Upper lobe of left lung (tissue), 6 donors: ENCODE measurements at regions not wholly inside any gene's neighbourhood (a gene's known extent, or its start where the extent isn't known, plus 50 kb on each side); places are given as distances from the start of the nearest gene placed in this dataset.

Experiments
- ATAC-seq, 2 donors: fragments of 200-7000 bp; cut with Tn5 transposase; one replicate each; pipeline ENCODE4 v1.9.1; 2022; ENCODE audit warnings: mild to moderate bottlenecking in 2 of 2, moderate library complexity in 2 of 2; ENCODE audit not compliant: low FRiP score in 2 of 2
- DNase-seq, 2 donors: peaks; one replicate each; pipeline ENCODE4 v3.0.0-alpha.2; 2019 to 2020
- H3K27ac ChIP-seq, 4 donors: fragments of 200-600 bp; sonication (generic); one replicate each; pipeline ENCODE4 v1.5.1; 2016 to 2019
- H3K27me3 ChIP-seq, 4 donors: fragments of 200-600 bp; sonication (generic); one replicate each; pipeline ENCODE4 v1.5.1; 2017 to 2019
- H3K36me3 ChIP-seq, 4 donors: fragments of 200-600 bp; sonication (generic); one replicate each; pipeline ENCODE4 v1.5.1; 2016 to 2019
- H3K4me1 ChIP-seq, 4 donors: fragments of 200-600 bp; sonication (generic); one replicate each; pipeline ENCODE4 v1.5.1; 2018 to 2019
- H3K4me3 ChIP-seq, 4 donors: fragments of 200-600 bp; sonication (generic); one replicate each; pipeline ENCODE4 v1.5.1; 2017 to 2019; ENCODE audit warnings: mild to moderate bottlenecking in 2 of 4, moderate library complexity in 1 of 4
- H3K9me3 ChIP-seq, 4 donors: fragments of 200-600 bp; sonication (generic); one replicate each; pipeline ENCODE4 v1.5.1; 2018 to 2019
- EP300 ChIP-seq, 4 donors: sonication (generic); formaldehyde crosslinking; IDR thresholded peaks; one replicate each; pipeline ENCODE4 v1.5.1; 2017; ENCODE audit warnings: antibody characterized with exemption in 4 of 4, control low read depth in 2 of 4
- POLR2A ChIP-seq, 4 donors: fragments of 450-650 bp; IDR thresholded peaks; one replicate each; pipeline ENCODE4 v1.5.1; 2016 to 2017; ENCODE audit warnings: antibody characterized with exemption in 4 of 4, mild to moderate bottlenecking in 2 of 4
- POLR2AphosphoS5 ChIP-seq, 2 donors: sonication (generic); formaldehyde crosslinking; IDR thresholded peaks; one replicate each; pipeline ENCODE4 v1.5.1; 2017; ENCODE audit warnings: antibody characterized with exemption in 2 of 2
- WGBS, 2 donors: methylation state at CpG; one replicate each; pipeline ENCODE4 v1.1.5; 2017 to 2018; 5-methylcytosine and 5-hydroxymethylcytosine counted together
- TF ChIP-seq, protein P1 (sequence below), 6 experiments: fragments of 450-650 bp in 4 of 6; fragments of 200-600 bp in 2 of 6; sonication (generic) in 2 of 6; IDR thresholded peaks; one replicate each; pipeline ENCODE4 v1.5.1; 2016 to 2019; ENCODE audit warnings: antibody characterized with exemption in 6 of 6
- donor health status: DM: no; HTN: no; CAD: no; lungs with moderate emphysema.
- donor health status: DM: no; HTN: yes; CAD: no; lungs with severe emphysema.

DNA sequence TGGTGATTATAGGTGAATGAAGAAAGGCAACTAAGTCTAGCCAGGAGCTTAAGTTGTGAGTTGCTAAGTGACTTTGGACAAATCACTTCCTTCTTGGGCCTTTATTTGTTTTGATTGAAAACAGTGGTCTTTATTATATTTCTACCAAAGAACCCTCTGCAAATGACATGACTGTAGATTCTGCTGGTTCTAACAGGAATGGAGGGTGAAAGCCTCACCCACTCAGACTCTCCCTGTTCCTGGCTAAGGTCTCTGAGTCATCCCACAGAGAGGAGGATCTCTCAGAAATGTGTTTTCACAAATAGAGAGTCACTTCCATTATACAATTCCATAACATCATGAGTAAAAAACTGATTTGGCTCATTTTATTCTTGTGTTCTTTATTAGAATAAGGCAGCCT lies 583.9 kb upstream of the LRRC4C start:
- H3K36me3 ChIP-seq, result no peaks in the 10 kb centered on the region
- H3K4me3 ChIP-seq, result no peak overlapping the region
- DNase-seq (no peak), ATAC-seq (no peak)
- no peaks in the 10 kb centered on the region for H3K9me3 ChIP-seq
- TF ChIP-seq, protein P1, sequence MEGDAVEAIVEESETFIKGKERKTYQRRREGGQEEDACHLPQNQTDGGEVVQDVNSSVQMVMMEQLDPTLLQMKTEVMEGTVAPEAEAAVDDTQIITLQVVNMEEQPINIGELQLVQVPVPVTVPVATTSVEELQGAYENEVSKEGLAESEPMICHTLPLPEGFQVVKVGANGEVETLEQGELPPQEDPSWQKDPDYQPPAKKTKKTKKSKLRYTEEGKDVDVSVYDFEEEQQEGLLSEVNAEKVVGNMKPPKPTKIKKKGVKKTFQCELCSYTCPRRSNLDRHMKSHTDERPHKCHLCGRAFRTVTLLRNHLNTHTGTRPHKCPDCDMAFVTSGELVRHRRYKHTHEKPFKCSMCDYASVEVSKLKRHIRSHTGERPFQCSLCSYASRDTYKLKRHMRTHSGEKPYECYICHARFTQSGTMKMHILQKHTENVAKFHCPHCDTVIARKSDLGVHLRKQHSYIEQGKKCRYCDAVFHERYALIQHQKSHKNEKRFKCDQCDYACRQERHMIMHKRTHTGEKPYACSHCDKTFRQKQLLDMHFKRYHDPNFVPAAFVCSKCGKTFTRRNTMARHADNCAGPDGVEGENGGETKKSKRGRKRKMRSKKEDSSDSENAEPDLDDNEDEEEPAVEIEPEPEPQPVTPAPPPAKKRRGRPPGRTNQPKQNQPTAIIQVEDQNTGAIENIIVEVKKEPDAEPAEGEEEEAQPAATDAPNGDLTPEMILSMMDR (IDR thresholded peaks at IDR 0.05), result no peak
- TF ChIP-seq EP300 (IDR thresholded peaks at IDR 0.05) (no peak), POLR2AphosphoS5 (IDR thresholded peaks at IDR 0.05) (no peak)
- H3K27ac ChIP-seq, result no peak overlapping the region
- no peaks in the 10 kb centered on the region for H3K27me3 ChIP-seq
- H3K4me1 ChIP-seq, result no peaks in the 10 kb centered on the region

DNA sequence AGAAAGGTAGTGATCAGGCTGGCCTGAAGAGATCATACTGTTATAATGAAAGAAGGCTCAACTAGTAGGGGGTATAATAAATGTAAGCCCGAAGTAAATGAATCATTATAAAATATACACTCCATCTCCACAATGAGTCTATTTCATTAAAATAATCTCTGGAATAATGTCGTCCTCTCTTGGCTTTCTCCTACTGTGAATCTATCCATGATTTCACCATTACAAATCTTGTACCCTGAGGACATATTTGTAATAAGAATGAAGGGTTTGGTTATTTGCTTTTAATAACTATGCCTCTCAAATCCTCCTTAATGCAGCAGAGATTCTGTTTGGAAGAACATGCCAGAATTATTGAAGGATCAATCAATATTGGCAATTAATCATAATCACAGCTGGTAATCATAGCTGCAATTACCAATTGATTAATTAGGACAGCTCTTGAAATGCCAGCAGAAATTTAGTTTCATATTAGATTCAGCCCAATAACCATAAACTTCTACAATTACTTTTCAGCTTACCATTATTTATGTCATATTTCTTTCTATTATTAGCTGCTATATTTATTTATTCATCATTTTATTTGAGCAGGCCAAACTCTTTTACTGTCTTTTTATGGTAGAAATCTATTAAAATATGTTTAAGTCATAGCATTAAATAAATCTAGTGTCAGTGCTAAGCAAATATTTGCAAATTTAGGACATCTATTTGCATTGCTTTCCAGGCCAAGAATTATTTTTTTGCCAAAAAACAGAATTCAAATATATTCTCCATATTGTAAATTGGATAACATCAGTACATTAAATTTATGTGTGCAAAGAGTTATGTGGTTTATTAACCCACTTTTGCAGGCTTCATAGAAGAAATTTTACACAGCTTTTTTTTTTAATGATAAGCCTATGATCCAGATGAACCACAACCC lies 588.4 kb upstream of the LRRC4C start:
- Histone ChIP-seq H3K4me3 (no peak overlapping the region), H3K27me3 (no peaks in the 10 kb centered on the region), H3K9me3 (no peaks in the 10 kb centered on the region), H3K27ac (no peak overlapping the region), H3K4me1 (no peaks in the 10 kb centered on the region), H3K36me3 (no peaks in the 10 kb centered on the region)
- WGBS, 2 donors, result 73 to 76% methylated on average over 2 of the region's 2 CpGs
- DNase-seq (no peak), ATAC-seq (no peak)
- TF ChIP-seq EP300 (IDR thresholded peaks at IDR 0.05) (no peak), POLR2AphosphoS5 (IDR thresholded peaks at IDR 0.05) (no peak), POLR2A (IDR thresholded peaks at IDR 0.05) (no peak)
- TF ChIP-seq, protein P1 (IDR thresholded peaks at IDR 0.05), result no peak

DNA sequence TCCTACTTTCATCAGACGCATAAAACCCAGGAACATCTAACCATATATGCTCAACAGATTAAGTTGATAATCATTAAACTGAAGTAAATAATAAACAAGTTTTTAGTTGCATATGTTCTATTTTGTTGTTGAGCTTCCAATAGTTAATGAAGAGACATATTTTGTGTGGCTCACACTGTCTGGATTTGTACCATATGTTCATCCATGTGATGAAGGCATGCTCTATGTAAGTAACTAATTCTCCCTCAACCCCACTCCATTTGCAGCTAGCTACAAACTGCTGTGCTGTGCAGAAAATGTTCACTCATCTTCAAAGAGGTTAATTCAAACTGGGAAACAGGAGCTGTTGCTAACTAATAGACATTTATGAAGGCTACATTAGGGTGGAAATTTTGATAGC lies 589.7 kb upstream of the LRRC4C start:
- 76 to 95% methylated on average over 1 of the region's 1 CpG for WGBS, 2 donors
- no peak for DNase-seq
- Histone ChIP-seq H3K36me3 (no peaks in the 10 kb centered on the region), H3K9me3 (no peaks in the 10 kb centered on the region), H3K27ac (no peak overlapping the region), H3K27me3 (no peaks in the 10 kb centered on the region), H3K4me1 (no peaks in the 10 kb centered on the region), H3K4me3 (no peak overlapping the region)
- TF ChIP-seq EP300 (IDR thresholded peaks at IDR 0.05) (no peak), POLR2A (IDR thresholded peaks at IDR 0.05) (no peak), POLR2AphosphoS5 (IDR thresholded peaks at IDR 0.05) (no peak)
- TF ChIP-seq, protein P1 (IDR thresholded peaks at IDR 0.05), result no peak
- no peak for ATAC-seq

DNA sequence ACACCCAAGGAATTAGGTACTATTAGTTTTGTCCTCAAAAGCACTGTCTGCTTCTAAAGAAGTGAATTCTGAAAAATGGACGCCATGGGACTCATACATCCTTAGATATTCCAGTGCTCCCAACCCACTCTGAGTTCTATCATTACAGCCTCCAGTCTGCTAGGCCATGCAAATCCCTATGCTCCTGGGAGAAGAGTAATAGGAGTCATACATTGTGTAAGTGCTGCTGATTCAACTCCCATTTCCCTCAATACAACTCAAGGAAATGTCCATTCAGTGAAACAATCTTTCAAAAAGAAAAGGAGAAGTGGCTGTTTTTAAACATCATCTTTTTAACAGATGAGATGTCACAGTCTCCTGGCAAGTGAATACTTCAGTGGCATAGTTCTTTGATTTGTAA lies 590.2 kb upstream of the LRRC4C start:
- Histone ChIP-seq H3K27me3 (no peaks in the 10 kb centered on the region), H3K9me3 (no peaks in the 10 kb centered on the region), H3K36me3 (no peaks in the 10 kb centered on the region), H3K27ac (no peak overlapping the region), H3K4me1 (no peaks in the 10 kb centered on the region), H3K4me3 (no peak overlapping the region)
- DNase-seq (no peak), ATAC-seq (peak in 1 of 2 donors; percentile 57)
- WGBS, 2 donors, result 72 to 76% methylated on average over 1 of the region's 1 CpG
- TF ChIP-seq POLR2AphosphoS5 (IDR thresholded peaks at IDR 0.05) (no peak), EP300 (IDR thresholded peaks at IDR 0.05) (no peak)

- no peak for ATAC-seq
- WGBS, 2 donors, result 56 to 73% methylated on average over 3 of the region's 3 CpGs
Measured at GRCh38 chr11:42054351-42054900, 595.0 kb upstream of the LRRC4C start.

More at GRCh38 chr11:42054351-42054900, 595.0 kb upstream of the LRRC4C start:
- Histone ChIP-seq H3K9me3 (no peaks in the 10 kb centered on the region), H3K4me1 (no peaks in the 10 kb centered on the region), H3K36me3 (no peaks in the 10 kb centered on the region), H3K27ac (no peak overlapping the region), H3K27me3 (no peaks in the 10 kb centered on the region), H3K4me3 (no peak overlapping the region)
- DNase-seq, result no peak
- TF ChIP-seq, protein P1 (IDR thresholded peaks at IDR 0.05), result no peak
- TF ChIP-seq POLR2AphosphoS5 (IDR thresholded peaks at IDR 0.05) (no peak), POLR2A (IDR thresholded peaks at IDR 0.05) (no peak), EP300 (IDR thresholded peaks at IDR 0.05) (no peak)
